HCT116 (cell line): ENCODE measurements at regions not wholly inside any gene's neighbourhood (a gene's known extent, or its start where the extent isn't known, plus 50 kb on each side); places are given as distances from the start of the nearest gene placed in this dataset.

Experiments used
- ATAC-seq: fragments of 200-7000 bp; cut with Tn5 transposase; 2 replicates; pipeline ENCODE4 v1.9.1; 2020; ENCODE audit warnings: mild to moderate bottlenecking, moderate library complexity
- BruUV-seq: library from RNA; stranded (reverse); fragments of 400-500 nt; replicated peaks from 2 replicates; lab custom pipeline; 2021; lab: Mats Ljungman, UMichigan
- CTCF ChIA-PET: fragments of 300-600 bp; sonication (Branson Sonifier 250); formaldehyde crosslinking; loops from one replicate; lab custom pipeline; 2021; ENCODE audit warnings: antibody characterized with exemption; lab: Charles Lee
- POLR2A ChIA-PET: fragments of 300-600, 350-600 bp; sonication (Branson Sonifier 250); formaldehyde crosslinking; loops from one replicate; lab custom pipeline; 2021; ENCODE audit warnings: antibody characterized with exemption; lab: Charles Lee
- RAD21 ChIA-PET, 2 experiments: fragments of 300-600 bp; sonication (Branson Sonifier 250); formaldehyde crosslinking; loops; one replicate each; lab custom pipeline; 2023; ENCODE audit warnings: low total read pairs in 2 of 2; ENCODE audit not compliant: uncharacterized antibody in 2 of 2, unreplicated experiment in 2 of 2, low non-redundant PET in 1 of 2; lab: Charles Lee
- DNase-seq: peaks from one replicate; pipeline ENCODE4 v3.0.0-alpha.2; 2010; ENCODE audit warnings: low read depth, low spot score
- H2AFZ ChIP-seq: fragments of 200-600 bp; shearing (Covaris generic), sonication (generic); 2 replicates; pipeline ENCODE4 v1.6.1; 2017; ENCODE audit warnings: low read depth, mixed run types, mixed read lengths, antibody characterized with exemption, low read length; ENCODE audit not compliant: poor library complexity, severe bottlenecking
- H3K27ac ChIP-seq: 2 replicates; pipeline ENCODE4 v1.5.1; 2012; ENCODE audit warnings: low read depth, low read length
- H3K27me3 ChIP-seq: fragments of 200-600 bp; sonication (generic); 2 replicates; pipeline ENCODE4 v1.6.1; 2016; ENCODE audit warnings: mixed run types, low read length, mixed read lengths; ENCODE audit not compliant: insufficient read depth
- H3K36me3 ChIP-seq, 2 experiments: fragments of 200-500 bp in 1 of 2; fragments of 200-600 bp in 1 of 2; sonication (Bioruptor generic) in 1 of 2; sonication (generic) in 1 of 2; 2 replicates each; pipeline versions ENCODE4 v1.5.1 to v1.6.1; 2014 to 2016; ENCODE audit warnings: low read length in 2 of 2, inconsistent platforms in 1 of 2, mixed read lengths in 1 of 2, mixed run types in 1 of 2; ENCODE audit not compliant: insufficient read depth in 2 of 2, control insufficient read depth in 1 of 2
- H3K4me1 ChIP-seq, 2 experiments: fragments of 200-600 bp in 1 of 2; sonication (generic) in 1 of 2; 2 replicates each; pipeline versions ENCODE4 v1.5.1 to v1.6.1; 2012 to 2017; ENCODE audit warnings: low read length in 2 of 2, inconsistent platforms in 1 of 2, mild to moderate bottlenecking in 1 of 2, mixed read lengths in 1 of 2, mixed run types in 1 of 2, moderate library complexity in 1 of 2; ENCODE audit not compliant: insufficient read depth in 2 of 2, control insufficient read depth in 1 of 2
- H3K4me2 ChIP-seq: fragments of 200-600 bp; sonication (generic); 2 replicates; pipeline ENCODE4 v1.6.1; 2017; ENCODE audit warnings: mixed run types, low read length, mixed read lengths
- H3K4me3 ChIP-seq, 2 experiments: fragments of 200-600 bp in 1 of 2; sonication (generic) in 1 of 2; replicated peaks in 1 of 2; 2 replicates each; pipeline ENCODE4 v1.5.1; 2011 to 2016; ENCODE audit warnings: low read length in 2 of 2, control low read depth in 1 of 2, low read depth in 1 of 2, mild to moderate bottlenecking in 1 of 2, mixed read lengths in 1 of 2, mixed run types in 1 of 2
- H3K79me2 ChIP-seq: fragments of 200-600 bp; sonication (generic); 2 replicates; pipeline ENCODE4 v1.6.1; 2017; ENCODE audit warnings: mild to moderate bottlenecking, mixed run types, low read length, moderate library complexity, mixed read lengths; ENCODE audit not compliant: insufficient read depth
- H3K9ac ChIP-seq: fragments of 200-600 bp; sonication (generic); 2 replicates; pipeline ENCODE4 v1.6.1; 2016; ENCODE audit warnings: low read length, mixed read lengths
- H3K9me2 ChIP-seq: fragments of 200-600 bp; sonication (generic), shearing (Covaris generic); 2 replicates; pipeline ENCODE4 v1.6.1; 2017; ENCODE audit warnings: mixed run types, mild to moderate bottlenecking, moderate library complexity; ENCODE audit not compliant: insufficient read depth
- H3K9me3 ChIP-seq, 2 experiments: fragments of 200-500 bp in 1 of 2; fragments of 200-600 bp in 1 of 2; sonication (Bioruptor generic) in 1 of 2; sonication (generic) in 1 of 2; 2 replicates each; pipeline ENCODE4 v1.6.1; 2014 to 2017; ENCODE audit warnings: low read length in 2 of 2, mixed read lengths in 2 of 2, inconsistent platforms in 1 of 2, low read depth in 1 of 2, mild to moderate bottlenecking in 1 of 2, mixed run types in 1 of 2, moderate library complexity in 1 of 2; ENCODE audit not compliant: control insufficient read depth in 1 of 2, insufficient read depth in 1 of 2
- H4K20me1 ChIP-seq: fragments of 200-600 bp; sonication (generic), shearing (Covaris generic); 2 replicates; pipeline ENCODE4 v1.6.1; 2017; ENCODE audit warnings: mixed run types, mild to moderate bottlenecking, moderate library complexity; ENCODE audit not compliant: insufficient read depth
- CBX3 ChIP-seq: IDR thresholded peaks from 2 replicates; pipeline ENCODE4 v1.6.1; 2012; ENCODE audit warnings: low read depth
- CEBPB ChIP-seq: IDR thresholded peaks from 2 replicates; pipeline ENCODE4 v1.6.1; 2012; ENCODE audit warnings: low read depth
- ELF1 ChIP-seq: IDR thresholded peaks from 2 replicates; pipeline ENCODE4 v1.6.1; 2012; ENCODE audit warnings: low read depth, borderline replicate concordance
- EZH2 ChIP-seq: fragments of 200-600 bp; sonication (generic); IDR thresholded peaks from 2 replicates; pipeline ENCODE4 v1.6.1; 2017; ENCODE audit warnings: antibody characterized with exemption, mixed run types
- EZH2phosphoT487 ChIP-seq: fragments of 200-600 bp; IDR thresholded peaks from 2 replicates; pipeline ENCODE4 v1.6.1; 2018; ENCODE audit warnings: antibody characterized with exemption, borderline replicate concordance
- JUND ChIP-seq: IDR thresholded peaks from 2 replicates; pipeline ENCODE4 v1.6.1; 2012
- POLR2A ChIP-seq: IDR thresholded peaks from 2 replicates; pipeline ENCODE4 v1.7.0; 2011; ENCODE audit warnings: borderline replicate concordance; ENCODE audit not compliant: insufficient read depth, insufficient read length; ENCODE audit errors: extremely low read depth
- POLR2AphosphoS5 ChIP-seq: IDR thresholded peaks from 2 replicates; pipeline ENCODE4 v1.6.1; 2011; ENCODE audit warnings: mild to moderate bottlenecking, low read depth, low read length, moderate library complexity
- RAD21 ChIP-seq: IDR thresholded peaks from 2 replicates; pipeline ENCODE4 v1.6.1; 2012; ENCODE audit warnings: low read depth, mild to moderate bottlenecking
- REST ChIP-seq: IDR thresholded peaks from 2 replicates; pipeline ENCODE4 v1.6.1; 2012; ENCODE audit warnings: low read depth
- SIN3A ChIP-seq: IDR thresholded peaks from 2 replicates; pipeline ENCODE4 v1.6.1; 2012; ENCODE audit warnings: low read depth
- SP1 ChIP-seq: IDR thresholded peaks from 2 replicates; pipeline ENCODE4 v1.6.1; 2012; ENCODE audit warnings: low read depth
- SRF ChIP-seq: IDR thresholded peaks from 2 replicates; pipeline ENCODE4 v1.6.1; 2012; ENCODE audit warnings: low read depth
- TCF7L2 ChIP-seq: IDR thresholded peaks from 2 replicates; pipeline ENCODE4 v1.7.0; 2011; ENCODE audit warnings: borderline replicate concordance, inconsistent platforms; ENCODE audit not compliant: insufficient read depth, insufficient read length; ENCODE audit errors: extremely low read depth
- YY1 ChIP-seq: IDR thresholded peaks from 2 replicates; pipeline ENCODE4 v1.6.1; 2011; ENCODE audit warnings: low read length, low read depth, moderate library complexity, mild to moderate bottlenecking; ENCODE audit not compliant: insufficient replicate concordance; ENCODE audit errors: extremely low read depth
- ZFX ChIP-seq: fragments of 450-650 bp; IDR thresholded peaks from 2 replicates; pipeline ENCODE4 v1.6.1; 2017
- intact Hi-C: fragments of 100-400 bp; cut with micrococcal nuclease; formaldehyde crosslinking; loops from 2 replicates; pipeline ENCODE4 v1.10.0; 2022
- TF ChIP-seq, protein P1 (sequence below), 3 experiments: fragments of 200-600 bp in 1 of 3; sonication (generic) in 1 of 3; IDR thresholded peaks in 2 of 3; conservative IDR thresholded peaks in 1 of 3; 2 replicates each; pipeline ENCODE4 v1.5.1; 2012 to 2017; ENCODE audit warnings: low read depth in 2 of 3, low read length in 2 of 3, antibody characterized with exemption in 1 of 3, borderline replicate concordance in 1 of 3, control low read depth in 1 of 3, mild to moderate bottlenecking in 1 of 3, mixed read lengths in 1 of 3, mixed run types in 1 of 3, moderate library complexity in 1 of 3; ENCODE audit not compliant: insufficient read depth in 1 of 3
- TF ChIP-seq, protein P2 (sequence below): IDR thresholded peaks from 2 replicates; pipeline ENCODE4 v1.6.1; 2011; ENCODE audit warnings: mild to moderate bottlenecking, low read length, moderate library complexity; ENCODE audit not compliant: insufficient replicate concordance; ENCODE audit errors: extremely low read depth
- TF ChIP-seq, protein P3 (sequence below): IDR thresholded peaks from 2 replicates; pipeline ENCODE4 v1.6.1; 2012

GRCh38 chr14:84024231-84024820 is 1505.6 kb upstream of the FLRT2 start:
- H3K4me2 ChIP-seq, result no peak overlapping the region
- H3K9me2 ChIP-seq, result no peaks in the 10 kb centered on the region
- no peak overlapping the region for H3K9ac ChIP-seq
- H3K79me2 ChIP-seq, result no peaks in the 10 kb centered on the region
- H4K20me1 ChIP-seq, result no peaks in the 10 kb centered on the region
- no peak for DNase-seq
- H3K27me3 ChIP-seq, result no peaks in the 10 kb centered on the region
- TF ChIP-seq SP1 (no peak), SRF (no peak), JUND (no peak), POLR2A (no peak), POLR2AphosphoS5 (no peak), CBX3 (no peak), EZH2 (no peak), YY1 (no peak), RAD21 (no peak), TCF7L2 (no peak), REST (no peak), CEBPB (no peak), ZFX (no peak), EZH2phosphoT487 (no peak), SIN3A (no peak), ELF1 (no peak)
- TF ChIP-seq, protein P1, sequence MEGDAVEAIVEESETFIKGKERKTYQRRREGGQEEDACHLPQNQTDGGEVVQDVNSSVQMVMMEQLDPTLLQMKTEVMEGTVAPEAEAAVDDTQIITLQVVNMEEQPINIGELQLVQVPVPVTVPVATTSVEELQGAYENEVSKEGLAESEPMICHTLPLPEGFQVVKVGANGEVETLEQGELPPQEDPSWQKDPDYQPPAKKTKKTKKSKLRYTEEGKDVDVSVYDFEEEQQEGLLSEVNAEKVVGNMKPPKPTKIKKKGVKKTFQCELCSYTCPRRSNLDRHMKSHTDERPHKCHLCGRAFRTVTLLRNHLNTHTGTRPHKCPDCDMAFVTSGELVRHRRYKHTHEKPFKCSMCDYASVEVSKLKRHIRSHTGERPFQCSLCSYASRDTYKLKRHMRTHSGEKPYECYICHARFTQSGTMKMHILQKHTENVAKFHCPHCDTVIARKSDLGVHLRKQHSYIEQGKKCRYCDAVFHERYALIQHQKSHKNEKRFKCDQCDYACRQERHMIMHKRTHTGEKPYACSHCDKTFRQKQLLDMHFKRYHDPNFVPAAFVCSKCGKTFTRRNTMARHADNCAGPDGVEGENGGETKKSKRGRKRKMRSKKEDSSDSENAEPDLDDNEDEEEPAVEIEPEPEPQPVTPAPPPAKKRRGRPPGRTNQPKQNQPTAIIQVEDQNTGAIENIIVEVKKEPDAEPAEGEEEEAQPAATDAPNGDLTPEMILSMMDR (IDR thresholded peaks at IDR 0.05 in 2 of 3, conservative IDR thresholded peaks at IDR 0.05 in 1 of 3; ENCODE audit: borderline replicate concordance in 1 of 3, insufficient read depth in 1 of 3, low read depth in 2 of 3, low read length in 2 of 3), result no peak
- TF ChIP-seq, protein P2, sequence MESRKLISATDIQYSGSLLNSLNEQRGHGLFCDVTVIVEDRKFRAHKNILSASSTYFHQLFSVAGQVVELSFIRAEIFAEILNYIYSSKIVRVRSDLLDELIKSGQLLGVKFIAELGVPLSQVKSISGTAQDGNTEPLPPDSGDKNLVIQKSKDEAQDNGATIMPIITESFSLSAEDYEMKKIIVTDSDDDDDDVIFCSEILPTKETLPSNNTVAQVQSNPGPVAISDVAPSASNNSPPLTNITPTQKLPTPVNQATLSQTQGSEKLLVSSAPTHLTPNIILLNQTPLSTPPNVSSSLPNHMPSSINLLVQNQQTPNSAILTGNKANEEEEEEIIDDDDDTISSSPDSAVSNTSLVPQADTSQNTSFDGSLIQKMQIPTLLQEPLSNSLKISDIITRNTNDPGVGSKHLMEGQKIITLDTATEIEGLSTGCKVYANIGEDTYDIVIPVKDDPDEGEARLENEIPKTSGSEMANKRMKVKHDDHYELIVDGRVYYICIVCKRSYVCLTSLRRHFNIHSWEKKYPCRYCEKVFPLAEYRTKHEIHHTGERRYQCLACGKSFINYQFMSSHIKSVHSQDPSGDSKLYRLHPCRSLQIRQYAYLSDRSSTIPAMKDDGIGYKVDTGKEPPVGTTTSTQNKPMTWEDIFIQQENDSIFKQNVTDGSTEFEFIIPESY, result no peak
- TF ChIP-seq, protein P3, sequence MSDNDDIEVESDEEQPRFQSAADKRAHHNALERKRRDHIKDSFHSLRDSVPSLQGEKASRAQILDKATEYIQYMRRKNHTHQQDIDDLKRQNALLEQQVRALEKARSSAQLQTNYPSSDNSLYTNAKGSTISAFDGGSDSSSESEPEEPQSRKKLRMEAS, result no peak
- H3K9me3 ChIP-seq, result peaks cover 0 to 28% of the 10 kb centered on the region in 2 experiments; a peak in 3 of 4 replicates
- no peak overlapping the region for H3K4me3 ChIP-seq
- H3K36me3 ChIP-seq, result no peaks in the 10 kb centered on the region
- no TSS peak for BruUV-seq
- CTCF ChIA-PET, result no interaction called here
- no peak overlapping the region for H2AFZ ChIP-seq
- POLR2A ChIA-PET, result no interaction called here
- no peak for ATAC-seq
- RAD21 ChIA-PET, result no interaction called here
- H3K4me1 ChIP-seq, result no peaks in the 10 kb centered on the region
- no peak overlapping the region for H3K27ac ChIP-seq
- intact Hi-C loops, result no loop called here
